SU-DHL-6 (cell line): ENCODE measurements at regions not wholly inside any gene's neighbourhood (a gene's known extent, or its start where the extent isn't known, plus 50 kb on each side); places are given as distances from the start of the nearest gene placed in this dataset.
"Not testable (repeated sequence)": the region's sequence is repeated elsewhere in the genome, so short reads cannot be mapped to it uniquely, and the experiment has no call there.

ENCODE experiments used
- H2AFZ ChIP-seq: fragments of 200-600 bp; sonication (generic); 2 replicates; pipeline ENCODE4 v1.6.1; 2014; ENCODE audit warnings: low read depth, mild to moderate bottlenecking, moderate library complexity, mixed read lengths, antibody characterized with exemption, low read length; ENCODE audit not compliant: severe bottlenecking
- H3F3A ChIP-seq: fragments of 200-600 bp; shearing (Covaris generic); 2 replicates; pipeline ENCODE4 v1.6.0; 2016; ENCODE audit warnings: antibody characterized with exemption, mild to moderate bottlenecking; ENCODE audit not compliant: insufficient read depth
- H3K27ac ChIP-seq: fragments of 200-600 bp; sonication (generic); 2 replicates; pipeline ENCODE4 v1.5.1; 2016; ENCODE audit warnings: low read depth, mild to moderate bottlenecking, low read length, moderate library complexity, mixed read lengths
- H3K27me3 ChIP-seq: fragments of 200-600 bp; sonication (generic), shearing (Covaris generic); 2 replicates; pipeline ENCODE4 v1.6.0; 2014; ENCODE audit warnings: mild to moderate bottlenecking, low read length
- H3K36me3 ChIP-seq: fragments of 200-600 bp; sonication (generic); 2 replicates; pipeline ENCODE4 v1.6.1; 2014; ENCODE audit warnings: mild to moderate bottlenecking, low read length, mixed read lengths
- H3K4me2 ChIP-seq: fragments of 300-600, 200-600 bp; shearing (Covaris generic), sonication (generic); 2 replicates; pipeline ENCODE4 v1.6.0; 2014; ENCODE audit warnings: low read length, low read depth, mild to moderate bottlenecking; ENCODE audit not compliant: poor library complexity, severe bottlenecking
- H3K4me3 ChIP-seq: fragments of 200-600 bp; sonication (generic); 2 replicates; pipeline ENCODE4 v1.5.1; 2014; ENCODE audit warnings: antibody characterized with exemption, low read length, mild to moderate bottlenecking, mixed read lengths; ENCODE audit not compliant: insufficient read depth, poor library complexity, severe bottlenecking
- H3K79me2 ChIP-seq: fragments of 200-600 bp; sonication (generic); 2 replicates; pipeline ENCODE4 v1.6.1; 2014; ENCODE audit warnings: mild to moderate bottlenecking, low read length, moderate library complexity; ENCODE audit not compliant: insufficient read depth
- H3K9ac ChIP-seq: fragments of 200-600 bp; sonication (generic); 2 replicates; pipeline ENCODE4 v1.7.0; 2014; ENCODE audit warnings: mild to moderate bottlenecking, low read length
- H3K9me2 ChIP-seq: fragments of 200-600 bp; sonication (generic); replicated peaks from 2 replicates; pipeline ENCODE4 v1.6.1; 2014; ENCODE audit warnings: low read length; ENCODE audit not compliant: insufficient read depth
- H3K9me3 ChIP-seq: fragments of 200-600 bp; sonication (generic); 2 replicates; pipeline ENCODE4 v1.6.1; 2014; ENCODE audit warnings: low read length, mixed read lengths; ENCODE audit not compliant: insufficient read depth
- H4K20me1 ChIP-seq: fragments of 200-600 bp; sonication (generic); 2 replicates; pipeline ENCODE4 v1.6.1; 2014; ENCODE audit warnings: low read depth, mild to moderate bottlenecking, antibody characterized with exemption, low read length, moderate library complexity, mixed read lengths
- CTCF ChIP-seq: fragments of 200-600 bp; sonication (generic); IDR thresholded peaks from one replicate; pipeline ENCODE4 v1.5.1; 2017; ENCODE audit warnings: antibody characterized with exemption, mild to moderate bottlenecking, low read length, moderate library complexity; ENCODE audit not compliant: insufficient read depth, poor library complexity, severe bottlenecking
- EZH2phosphoT487 ChIP-seq: fragments of 200-600 bp; sonication (generic), shearing (Covaris generic); conservative IDR thresholded peaks from 2 replicates; pipeline ENCODE4 v1.6.1; 2018; ENCODE audit warnings: mild to moderate bottlenecking, antibody characterized with exemption, low read length, moderate library complexity, mixed read lengths

GRCh38 chr13:31598990-31599389 is 140.3 kb upstream of the RXFP2 start:
- H3K9me3 ChIP-seq = no peaks in the 10 kb centered on the region
- H4K20me1 ChIP-seq = no peaks in the 10 kb centered on the region
- TF ChIP-seq EZH2phosphoT487 (no peak), CTCF (no peak)
- H3K27ac ChIP-seq = no peak overlapping the region
- no peak overlapping the region for H3K4me3 ChIP-seq
- no peak overlapping the region for H2AFZ ChIP-seq
- H3K9ac ChIP-seq = no peak overlapping the region
- H3K36me3 ChIP-seq = no peaks in the 10 kb centered on the region
- no peaks in the 10 kb centered on the region for H3K79me2 ChIP-seq
- no peaks in the 10 kb centered on the region for H3K27me3 ChIP-seq
- H3K4me2 ChIP-seq = no peak overlapping the region
- H3K9me2 ChIP-seq = no peaks in the 10 kb centered on the region
- H3F3A ChIP-seq = no peaks in the 10 kb centered on the region

- H3F3A ChIP-seq = no peaks in the 10 kb centered on the region
- H3K36me3 ChIP-seq = no peaks in the 10 kb centered on the region
- no peaks in the 10 kb centered on the region for H3K79me2 ChIP-seq
- no peak overlapping the region for H2AFZ ChIP-seq
- H3K9me2 ChIP-seq = no peaks in the 10 kb centered on the region
- H3K9me3 ChIP-seq = no peaks in the 10 kb centered on the region
- H3K4me2 ChIP-seq = no peak overlapping the region
- no peaks in the 10 kb centered on the region for H4K20me1 ChIP-seq
- no peak for TF ChIP-seq CTCF
- no peak for TF ChIP-seq EZH2phosphoT487
- no peak overlapping the region for H3K27ac ChIP-seq
- no peak overlapping the region for H3K9ac ChIP-seq
- H3K27me3 ChIP-seq = no peaks in the 10 kb centered on the region
- H3K4me3 ChIP-seq = no peak overlapping the region
Observed at GRCh38 chr13:31605076-31605860, 134.1 kb upstream of the RXFP2 start.

DNA sequence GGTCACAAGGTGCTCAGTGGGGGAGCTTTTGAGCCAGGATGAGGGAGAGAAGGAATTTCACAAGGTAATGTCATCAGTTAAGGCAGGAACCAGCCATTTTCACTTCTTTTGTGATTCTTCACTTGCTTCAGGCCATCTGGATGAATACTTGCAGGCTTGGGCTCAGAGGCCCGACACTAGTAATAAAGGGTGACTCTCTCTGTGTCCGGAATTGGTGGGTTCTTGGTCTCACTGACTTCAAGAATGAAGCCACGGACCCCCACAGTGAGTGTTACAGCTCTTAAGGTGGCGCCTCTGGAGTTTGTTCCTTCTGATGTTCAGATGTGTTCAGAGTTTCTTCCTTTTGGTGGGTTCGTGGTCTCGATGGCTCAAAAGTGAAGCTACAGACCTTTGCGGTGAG is 131.8 kb upstream of the RXFP2 start:
- not testable (repeated sequence) for H3K36me3 ChIP-seq, H3K9me3 ChIP-seq, H3K27ac ChIP-seq, H3F3A ChIP-seq, H3K27me3 ChIP-seq, H4K20me1 ChIP-seq, H3K4me2 ChIP-seq, H3K79me2 ChIP-seq, H2AFZ ChIP-seq, H3K9me2 ChIP-seq, H3K4me3 ChIP-seq, H3K9ac ChIP-seq

GRCh38 chr13:31608780-31609179 is 130.5 kb upstream of the RXFP2 start:
- H3K36me3 ChIP-seq, H3K79me2 ChIP-seq, H2AFZ ChIP-seq, H3K9me2 ChIP-seq, H3K4me2 ChIP-seq, H3F3A ChIP-seq, H3K27me3 ChIP-seq, H3K9me3 ChIP-seq, H3K27ac ChIP-seq, H3K9ac ChIP-seq, H3K4me3 ChIP-seq, H4K20me1 ChIP-seq: not testable (repeated sequence)
